ENCODE measurements at regions not wholly inside any gene's neighbourhood (a gene's known extent, or its start where the extent isn't known, plus 50 kb on each side); places are given as distances from the start of the nearest gene placed in this dataset.

DNA sequence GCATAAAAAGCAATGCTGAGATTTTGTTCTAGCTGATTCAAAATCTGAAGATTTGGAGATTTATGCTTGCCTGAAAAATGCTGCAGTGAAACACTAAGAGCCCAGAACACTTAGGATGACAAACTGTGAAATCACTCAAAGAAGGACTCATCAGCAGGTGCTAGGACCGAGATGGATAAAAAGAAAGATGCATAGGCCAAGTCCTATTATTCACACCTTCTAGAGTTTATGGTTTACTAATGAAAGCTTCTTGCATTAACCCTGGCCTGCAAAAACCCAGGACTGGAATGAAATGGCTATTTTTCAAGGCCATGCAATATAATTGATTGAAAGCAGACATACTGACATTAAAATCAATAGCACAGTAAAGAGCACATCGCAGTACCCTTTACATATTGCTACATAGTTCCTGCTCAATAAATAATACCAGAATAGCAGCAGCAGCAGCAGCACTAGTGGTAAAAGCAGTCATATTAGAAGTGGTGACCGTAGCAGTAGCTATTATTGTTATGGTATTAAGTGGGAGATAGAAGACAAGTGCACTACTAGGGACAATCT, 161.7 kb downstream of the RAB38 start:
- H3K4me3 ChIP-seq (ENCODE audit: low read depth, poor library complexity, severe bottlenecking): no peak overlapping the region
- intact Hi-C loops (cut with DNase I; ENCODE audit: low total_unique reads): no loop called here

DNA sequence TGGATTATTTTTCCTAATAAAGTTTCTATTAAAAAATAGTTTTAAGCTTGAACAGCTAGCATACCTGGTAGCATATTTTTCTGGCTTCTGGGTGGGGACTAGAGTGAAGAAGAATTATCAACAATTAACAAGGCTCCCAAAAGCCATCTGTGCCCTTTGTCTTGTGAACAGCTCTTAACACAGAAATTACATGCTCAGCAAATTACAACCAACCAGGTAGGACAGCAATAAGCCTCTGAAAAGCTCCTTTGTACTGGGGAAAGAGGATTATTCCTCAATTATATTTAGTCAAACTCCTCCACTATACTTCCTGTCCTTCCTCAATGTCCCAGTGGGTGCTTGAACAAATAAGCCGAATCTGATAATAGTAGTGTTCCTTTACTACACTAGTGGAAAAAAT, 162.8 kb downstream of the RAB38 start:
- DNase-seq (ENCODE audit: low spot score in 2 of 2): no peak
- TF ChIP-seq POLR2A (IDR thresholded peaks at IDR 0.05): no peak
- TF ChIP-seq, protein P1, sequence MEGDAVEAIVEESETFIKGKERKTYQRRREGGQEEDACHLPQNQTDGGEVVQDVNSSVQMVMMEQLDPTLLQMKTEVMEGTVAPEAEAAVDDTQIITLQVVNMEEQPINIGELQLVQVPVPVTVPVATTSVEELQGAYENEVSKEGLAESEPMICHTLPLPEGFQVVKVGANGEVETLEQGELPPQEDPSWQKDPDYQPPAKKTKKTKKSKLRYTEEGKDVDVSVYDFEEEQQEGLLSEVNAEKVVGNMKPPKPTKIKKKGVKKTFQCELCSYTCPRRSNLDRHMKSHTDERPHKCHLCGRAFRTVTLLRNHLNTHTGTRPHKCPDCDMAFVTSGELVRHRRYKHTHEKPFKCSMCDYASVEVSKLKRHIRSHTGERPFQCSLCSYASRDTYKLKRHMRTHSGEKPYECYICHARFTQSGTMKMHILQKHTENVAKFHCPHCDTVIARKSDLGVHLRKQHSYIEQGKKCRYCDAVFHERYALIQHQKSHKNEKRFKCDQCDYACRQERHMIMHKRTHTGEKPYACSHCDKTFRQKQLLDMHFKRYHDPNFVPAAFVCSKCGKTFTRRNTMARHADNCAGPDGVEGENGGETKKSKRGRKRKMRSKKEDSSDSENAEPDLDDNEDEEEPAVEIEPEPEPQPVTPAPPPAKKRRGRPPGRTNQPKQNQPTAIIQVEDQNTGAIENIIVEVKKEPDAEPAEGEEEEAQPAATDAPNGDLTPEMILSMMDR (IDR thresholded peaks at IDR 0.05): no peak
- intact Hi-C loops (cut with DNase I; ENCODE audit: low total_unique reads): no loop called here
- H3K4me3 ChIP-seq (ENCODE audit: low read depth, poor library complexity, severe bottlenecking): no peak overlapping the region
- 87 to 92% methylated on average over 1 of the region's 1 CpG for WGBS, 2 donors

More for the DNA sequence above, 161.7 kb downstream of the RAB38 start:
- TF ChIP-seq, protein P1 (IDR thresholded peaks at IDR 0.05): no peak
- no peak for TF ChIP-seq POLR2A (IDR thresholded peaks at IDR 0.05)
- DNase-seq (ENCODE audit: low spot score in 2 of 2): no peak
- 68 to 96% methylated on average over 3 of the region's 3 CpGs for WGBS, 2 donors

DNA sequence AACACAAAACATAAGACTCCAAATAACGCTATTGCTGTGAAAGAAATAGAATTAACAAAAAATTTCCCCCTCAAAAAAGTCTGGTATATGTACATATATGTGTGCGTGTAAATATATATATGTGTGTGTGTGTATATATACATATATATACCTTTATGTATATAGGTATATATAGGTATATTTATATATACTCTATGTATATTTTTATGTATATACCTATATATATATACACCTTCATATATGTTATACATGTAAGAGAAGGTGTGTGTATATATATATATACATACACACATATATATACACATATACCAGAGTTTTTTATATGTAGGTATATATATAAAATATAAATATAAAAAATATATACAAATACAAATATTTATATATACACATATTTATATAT, 199.2 kb downstream of the RAB38 start:
- 95 to 96% methylated on average over 2 of the region's 2 CpGs for WGBS, 2 donors
- no peak for DNase-seq (ENCODE audit: low spot score in 2 of 2)
- intact Hi-C loops (cut with DNase I; ENCODE audit: low total_unique reads): no loop called here
- TF ChIP-seq, protein P1 (IDR thresholded peaks at IDR 0.05): no peak
- no peak for TF ChIP-seq POLR2A (IDR thresholded peaks at IDR 0.05)
- H3K4me3 ChIP-seq (ENCODE audit: low read depth, poor library complexity, severe bottlenecking): no peak overlapping the region

DNA sequence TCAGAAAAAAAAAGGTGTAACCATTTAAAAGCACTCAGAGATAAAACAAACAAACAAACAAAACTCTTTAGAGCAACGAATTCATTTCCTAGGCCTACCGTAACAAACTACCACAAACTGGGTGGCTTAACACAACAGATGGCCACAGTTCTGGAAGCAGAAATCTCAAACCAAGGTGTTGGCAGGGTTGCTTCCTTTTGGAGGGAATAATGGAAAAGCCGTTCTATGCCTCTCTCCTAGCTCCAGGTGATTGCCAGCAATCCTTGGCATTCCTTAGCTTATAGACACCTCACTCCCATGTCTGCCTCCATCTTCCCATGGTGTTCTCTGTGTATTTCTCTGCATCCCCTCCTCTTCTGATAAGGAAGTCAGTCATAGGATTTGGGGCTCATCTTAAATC, 200.4 kb downstream of the RAB38 start:
- TF ChIP-seq, protein P1 (IDR thresholded peaks at IDR 0.05): no peak
- no peak for TF ChIP-seq POLR2A (IDR thresholded peaks at IDR 0.05)
- DNase-seq (ENCODE audit: low spot score in 2 of 2): no peak
- WGBS, 2 donors: 58 to 65% methylated on average over 3 of the region's 3 CpGs
- intact Hi-C loops (cut with DNase I; ENCODE audit: low total_unique reads): no loop called here
- no peak overlapping the region for H3K4me3 ChIP-seq (ENCODE audit: low read depth, poor library complexity, severe bottlenecking)

DNA sequence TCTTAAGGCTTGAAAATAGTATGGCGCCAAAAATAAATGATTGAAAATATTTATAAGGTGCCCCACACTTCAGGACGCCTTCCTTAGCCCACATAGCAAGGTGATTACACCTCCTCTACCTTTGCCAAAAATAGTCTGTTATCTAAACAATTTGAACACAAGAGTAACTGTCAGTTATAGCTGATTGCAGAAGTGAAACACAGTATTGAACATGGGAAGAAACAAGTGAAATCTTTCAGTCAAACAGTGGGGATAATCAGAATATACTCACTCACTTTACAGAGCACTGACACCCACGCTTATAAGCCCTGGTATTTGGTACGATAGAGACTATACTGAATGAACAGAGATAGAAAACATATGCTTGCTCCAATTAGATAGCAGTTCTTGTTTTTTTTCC, 203.1 kb downstream of the RAB38 start:
- TF ChIP-seq, protein P1 (IDR thresholded peaks at IDR 0.05): no peak
- H3K4me3 ChIP-seq (ENCODE audit: low read depth, poor library complexity, severe bottlenecking): no peak overlapping the region
- no peak for DNase-seq (ENCODE audit: low spot score in 2 of 2)
- intact Hi-C loops (cut with DNase I; ENCODE audit: low total_unique reads): no loop called here
- WGBS, 2 donors: 87 to 90% methylated on average over 4 of the region's 4 CpGs

DNA sequence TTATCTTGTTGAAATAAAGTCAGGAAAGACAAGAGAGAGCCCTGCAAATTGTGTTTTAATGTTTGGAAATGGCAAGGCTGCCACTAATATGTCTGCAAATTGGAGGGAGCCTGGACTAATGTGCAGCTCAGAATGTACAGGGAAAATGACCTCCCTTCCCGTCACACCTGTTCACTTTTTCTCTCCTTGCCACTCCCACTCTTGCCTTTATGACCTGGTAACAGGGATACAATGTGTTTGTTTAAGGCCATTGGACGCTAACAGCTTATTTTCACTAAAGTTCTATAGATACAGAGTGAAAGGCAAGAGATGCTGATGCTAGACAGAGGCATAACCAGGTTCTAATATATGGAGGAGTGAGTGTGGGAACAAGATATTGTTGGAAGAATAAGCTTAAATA, 203.9 kb downstream of the RAB38 start:
- DNase-seq (ENCODE audit: low spot score in 2 of 2): no peak
- no peak overlapping the region for H3K4me3 ChIP-seq (ENCODE audit: low read depth, poor library complexity, severe bottlenecking)
- 94 to 98% methylated on average over 2 of the region's 2 CpGs for WGBS, 2 donors
- intact Hi-C loops (cut with DNase I; ENCODE audit: low total_unique reads): no loop called here
- TF ChIP-seq, protein P1 (IDR thresholded peaks at IDR 0.05): no peak
- TF ChIP-seq POLR2A (IDR thresholded peaks at IDR 0.05): no peak

All from lower leg skin (tissue), 4 donors.